ENCODE measurements at regions not wholly inside any gene's neighbourhood (a gene's known extent, or its start where the extent isn't known, plus 50 kb on each side); places are given as distances from the start of the nearest gene placed in this dataset.
A peak's percentile ranks its signal among the peaks of the same experiment; 100 is the strongest.

DNA sequence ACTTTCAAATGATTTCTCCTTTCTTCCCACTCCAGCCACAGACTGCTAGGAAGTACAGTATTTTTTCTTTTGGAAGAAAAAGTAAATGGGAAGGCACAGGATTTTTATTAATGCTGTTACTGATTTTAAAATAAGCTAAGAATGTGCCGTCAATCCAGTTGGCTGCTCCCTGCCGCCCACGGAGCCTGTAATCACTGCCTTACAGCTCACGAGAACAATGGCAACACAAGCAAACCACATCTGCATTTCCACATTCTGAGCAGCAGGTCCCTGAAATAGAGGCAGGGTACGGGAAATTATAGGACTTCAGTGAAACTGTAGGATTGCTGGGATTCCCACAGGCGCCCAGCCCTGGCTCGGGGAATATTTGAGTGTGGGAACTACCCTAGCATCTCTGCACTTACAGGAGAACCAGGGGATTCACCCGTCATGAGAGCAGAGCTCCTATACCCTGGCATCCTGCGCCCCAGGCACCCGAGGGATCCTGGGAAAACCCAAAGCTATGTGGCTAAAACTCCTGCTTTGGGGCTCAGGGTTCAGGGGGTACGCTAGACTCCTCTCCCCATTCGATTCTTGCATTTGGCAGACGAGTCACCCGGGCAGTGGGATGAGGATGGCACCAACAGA is 72.9 kb upstream of the TNS3 start:
- no peak overlapping the region for H3K9ac ChIP-seq (ENCODE audit: low read length)
- H4K20me1 ChIP-seq (ENCODE audit: control insufficient read depth, insufficient read depth, low read length, poor library complexity, severe bottlenecking) = no peaks in the 10 kb centered on the region
- H2AFZ ChIP-seq (ENCODE audit: insufficient read depth, low read depth, low read length, poor library complexity, severe bottlenecking) = no peak overlapping the region
- WGBS (ENCODE audit: insufficient coverage) = 97% methylated on average over 11 of the region's 14 CpGs
- no peak overlapping the region for H3K4me3 Mint-ChIP-seq
- intact Hi-C loops (cut with micrococcal nuclease) = no loop called here
- no peaks in the 10 kb centered on the region for H3K9me3 Mint-ChIP-seq (ENCODE audit: insufficient read depth)
- H3K4me3 ChIP-seq (ENCODE audit: control extremely low read depth in 1 of 5, extremely low read depth in 1 of 5, insufficient read depth in 1 of 5, low read depth in 2 of 5, low read length in 4 of 5) = no peak overlapping the region
- H3K27ac ChIP-seq (ENCODE audit: low read length in 2 of 2) = no peak overlapping the region
- ChIA-PET CTCF (no interaction called here), POLR2A (interaction anchor here (0.6 to 1.0 kb wide), 2 partner anchors 12 to 14 kb away, joined by 3 read pairs; no protein-coding TSS in a partner anchor)
- DNase-seq (no peak), ATAC-seq (ENCODE audit: low read depth) (no peak)
- TF ChIP-seq EZH2 (IDR thresholded peaks at IDR 0.05; ENCODE audit: borderline replicate concordance, insufficient read depth, low read depth, low read length, poor library complexity, severe bottlenecking) = no peak
- TF ChIP-seq, protein P1, sequence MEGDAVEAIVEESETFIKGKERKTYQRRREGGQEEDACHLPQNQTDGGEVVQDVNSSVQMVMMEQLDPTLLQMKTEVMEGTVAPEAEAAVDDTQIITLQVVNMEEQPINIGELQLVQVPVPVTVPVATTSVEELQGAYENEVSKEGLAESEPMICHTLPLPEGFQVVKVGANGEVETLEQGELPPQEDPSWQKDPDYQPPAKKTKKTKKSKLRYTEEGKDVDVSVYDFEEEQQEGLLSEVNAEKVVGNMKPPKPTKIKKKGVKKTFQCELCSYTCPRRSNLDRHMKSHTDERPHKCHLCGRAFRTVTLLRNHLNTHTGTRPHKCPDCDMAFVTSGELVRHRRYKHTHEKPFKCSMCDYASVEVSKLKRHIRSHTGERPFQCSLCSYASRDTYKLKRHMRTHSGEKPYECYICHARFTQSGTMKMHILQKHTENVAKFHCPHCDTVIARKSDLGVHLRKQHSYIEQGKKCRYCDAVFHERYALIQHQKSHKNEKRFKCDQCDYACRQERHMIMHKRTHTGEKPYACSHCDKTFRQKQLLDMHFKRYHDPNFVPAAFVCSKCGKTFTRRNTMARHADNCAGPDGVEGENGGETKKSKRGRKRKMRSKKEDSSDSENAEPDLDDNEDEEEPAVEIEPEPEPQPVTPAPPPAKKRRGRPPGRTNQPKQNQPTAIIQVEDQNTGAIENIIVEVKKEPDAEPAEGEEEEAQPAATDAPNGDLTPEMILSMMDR (IDR thresholded peaks at IDR 0.05) = no peak
- H3K27me3 Mint-ChIP-seq = no peaks in the 10 kb centered on the region
- H3K4me1 ChIP-seq (ENCODE audit: control insufficient read depth in 2 of 2, insufficient read depth in 2 of 2, low read length in 2 of 2) = peaks cover 3 to 8% of the 10 kb centered on the region in 2 donors
- peaks cover 25% of the 10 kb centered on the region for H3K4me1 Mint-ChIP-seq
- H3K27ac Mint-ChIP-seq = no peak overlapping the region
- H3K4me2 ChIP-seq (replicated peaks; ENCODE audit: low read depth, low read length, poor library complexity, severe bottlenecking) = no peak overlapping the region
- no peaks in the 10 kb centered on the region for H3K79me2 ChIP-seq (ENCODE audit: control insufficient read depth, insufficient read depth, low read length)
- H3K27me3 ChIP-seq (replicated peaks in 1 of 4; ENCODE audit: control extremely low read depth in 1 of 4, control insufficient read depth in 3 of 4, insufficient read depth in 4 of 4, low read length in 3 of 4) = no peaks in the 10 kb centered on the region
- no peaks in the 10 kb centered on the region for H3K9me3 ChIP-seq (ENCODE audit: control extremely low read depth in 1 of 3, control insufficient read depth in 2 of 3, insufficient read depth in 1 of 3, low read length in 2 of 3)
- no peaks in the 10 kb centered on the region for H3K36me3 ChIP-seq (replicated peaks in 1 of 2; ENCODE audit: control extremely low read depth in 1 of 2, control insufficient read depth in 1 of 2, extremely low read depth in 1 of 2, insufficient read depth in 2 of 2, low read length in 1 of 2)

DNA sequence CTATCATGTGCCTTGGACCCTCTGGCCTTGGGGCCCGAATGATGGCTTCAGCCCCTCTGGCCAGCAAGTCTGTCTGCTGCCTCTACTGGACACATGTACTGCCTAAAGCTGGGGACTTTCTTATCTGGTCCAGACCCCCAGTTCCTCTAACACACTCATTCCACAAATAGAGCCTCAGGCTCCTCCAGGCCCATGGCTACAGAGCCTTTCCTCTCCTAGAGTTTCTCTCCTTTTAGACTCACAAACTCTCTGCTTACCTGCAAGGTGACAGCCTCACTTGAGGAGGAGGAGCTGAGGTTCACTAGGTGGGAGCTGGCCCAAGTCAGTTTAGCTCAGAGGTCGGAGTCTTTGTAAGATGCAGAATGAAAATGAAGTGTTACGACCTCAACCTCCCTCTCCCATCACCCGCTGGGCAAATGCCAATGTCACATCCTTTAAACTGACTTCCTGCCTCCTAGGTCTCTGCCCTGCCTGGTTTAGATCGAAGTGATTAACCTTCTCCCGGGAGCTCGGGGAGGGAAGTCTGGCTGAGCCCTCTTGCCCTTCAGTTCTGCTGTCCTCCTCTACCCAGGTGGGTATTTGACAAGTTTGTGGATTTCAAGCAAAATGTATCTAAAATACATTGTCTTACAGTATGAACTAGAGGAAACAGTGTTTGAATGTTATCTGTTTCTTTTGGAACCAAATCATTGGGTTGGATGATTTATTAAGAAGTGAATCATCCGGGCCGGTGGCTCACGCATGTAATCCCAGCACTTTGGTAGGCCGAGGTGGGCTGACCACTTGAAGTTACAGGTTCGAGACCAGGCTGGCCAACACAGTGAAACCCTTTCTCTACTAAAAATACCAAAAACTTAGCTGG is 71.9 kb upstream of the TNS3 start:
- Histone ChIP-seq H3K27me3 (replicated peaks in 1 of 4; ENCODE audit: control extremely low read depth in 1 of 4, control insufficient read depth in 3 of 4, insufficient read depth in 4 of 4, low read length in 3 of 4) (no peaks in the 10 kb centered on the region), H3K4me2 (replicated peaks; ENCODE audit: low read depth, low read length, poor library complexity, severe bottlenecking) (no peak overlapping the region), H4K20me1 (ENCODE audit: control insufficient read depth, insufficient read depth, low read length, poor library complexity, severe bottlenecking) (no peaks in the 10 kb centered on the region), H3K79me2 (ENCODE audit: control insufficient read depth, insufficient read depth, low read length) (no peaks in the 10 kb centered on the region), H3K9me3 (ENCODE audit: control extremely low read depth in 1 of 3, control insufficient read depth in 2 of 3, insufficient read depth in 1 of 3, low read length in 2 of 3) (no peaks in the 10 kb centered on the region), H3K4me3 (ENCODE audit: control extremely low read depth in 1 of 5, extremely low read depth in 1 of 5, insufficient read depth in 1 of 5, low read depth in 2 of 5, low read length in 4 of 5) (no peak overlapping the region), H3K27ac (ENCODE audit: low read length in 2 of 2) (no peak overlapping the region), H3K4me1 (ENCODE audit: control insufficient read depth in 2 of 2, insufficient read depth in 2 of 2, low read length in 2 of 2) (peaks cover 3 to 8% of the 10 kb centered on the region in 2 donors), H2AFZ (ENCODE audit: insufficient read depth, low read depth, low read length, poor library complexity, severe bottlenecking) (no peak overlapping the region), H3K9ac (ENCODE audit: low read length) (no peak overlapping the region), H3K36me3 (replicated peaks in 1 of 2; ENCODE audit: control extremely low read depth in 1 of 2, control insufficient read depth in 1 of 2, extremely low read depth in 1 of 2, insufficient read depth in 2 of 2, low read length in 1 of 2) (no peaks in the 10 kb centered on the region)
- ATAC-seq (ENCODE audit: low read depth) = no peak
- no peak for DNase-seq
- WGBS (ENCODE audit: insufficient coverage) = 97% methylated on average over 2 of the region's 12 CpGs
- no peaks in the 10 kb centered on the region for H3K27me3 Mint-ChIP-seq
- no peak for TF ChIP-seq EZH2 (IDR thresholded peaks at IDR 0.05; ENCODE audit: borderline replicate concordance, insufficient read depth, low read depth, low read length, poor library complexity, severe bottlenecking)
- TF ChIP-seq, protein P1 (IDR thresholded peaks at IDR 0.05) = no peak
- CTCF ChIA-PET = no interaction called here
- POLR2A ChIA-PET = interaction anchor here (0.6 kb wide), 1 partner anchor 17 kb away, joined by 9 read pairs; no protein-coding TSS in a partner anchor
- intact Hi-C loops (cut with micrococcal nuclease) = no loop called here
- H3K9me3 Mint-ChIP-seq (ENCODE audit: insufficient read depth) = no peaks in the 10 kb centered on the region
- no peak overlapping the region for H3K4me3 Mint-ChIP-seq
- H3K27ac Mint-ChIP-seq = peak overlapping the region; percentile 11
- H3K4me1 Mint-ChIP-seq = peaks cover 24% of the 10 kb centered on the region
